MM.1S (cell line): ENCODE measurements at regions not wholly inside any gene's neighbourhood (a gene's known extent, or its start where the extent isn't known, plus 50 kb on each side); places are given as distances from the start of the nearest gene placed in this dataset.

Source experiments
- EZH2 ChIP-seq: fragments of 300-600 bp; sonication (generic); optimal IDR thresholded peaks from 2 replicates; pipeline ENCODE3; 2017; ENCODE audit warnings: low read depth, mild to moderate bottlenecking, antibody characterized with exemption, low read length, mixed read lengths
- EZH2phosphoT487 ChIP-seq: fragments of 300-600 bp; sonication (generic); IDR thresholded peaks from 2 replicates; pipeline ENCODE4 v1.6.1; 2018; ENCODE audit warnings: antibody characterized with exemption, low read length
- TF ChIP-seq, protein P1 (sequence below): fragments of 300-600 bp; sonication (generic); IDR thresholded peaks from 2 replicates; pipeline ENCODE4 v1.5.1; 2016; ENCODE audit warnings: antibody characterized with exemption, low read length, mixed read lengths

DNA sequence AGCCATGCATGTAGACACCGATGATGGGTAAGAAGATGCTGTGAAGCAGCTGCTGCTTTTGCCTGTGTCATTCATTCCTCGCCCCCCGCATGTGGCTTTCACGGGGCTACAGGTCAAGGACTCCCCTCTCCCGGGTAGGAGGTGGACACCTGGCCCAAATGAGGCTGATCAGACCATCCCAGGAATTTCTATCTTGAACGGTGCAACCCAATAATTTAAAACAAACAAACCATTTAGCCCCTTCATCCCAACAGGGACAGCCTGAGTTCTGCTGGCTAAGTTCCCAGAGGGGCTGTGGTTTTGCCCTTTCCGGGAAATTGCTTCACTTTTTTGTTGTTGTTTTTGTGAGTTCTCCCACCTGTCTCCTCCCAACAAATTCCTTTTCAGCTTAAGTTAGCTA lies 137.7 kb upstream of the CDH5 start:
- TF ChIP-seq, protein P1, sequence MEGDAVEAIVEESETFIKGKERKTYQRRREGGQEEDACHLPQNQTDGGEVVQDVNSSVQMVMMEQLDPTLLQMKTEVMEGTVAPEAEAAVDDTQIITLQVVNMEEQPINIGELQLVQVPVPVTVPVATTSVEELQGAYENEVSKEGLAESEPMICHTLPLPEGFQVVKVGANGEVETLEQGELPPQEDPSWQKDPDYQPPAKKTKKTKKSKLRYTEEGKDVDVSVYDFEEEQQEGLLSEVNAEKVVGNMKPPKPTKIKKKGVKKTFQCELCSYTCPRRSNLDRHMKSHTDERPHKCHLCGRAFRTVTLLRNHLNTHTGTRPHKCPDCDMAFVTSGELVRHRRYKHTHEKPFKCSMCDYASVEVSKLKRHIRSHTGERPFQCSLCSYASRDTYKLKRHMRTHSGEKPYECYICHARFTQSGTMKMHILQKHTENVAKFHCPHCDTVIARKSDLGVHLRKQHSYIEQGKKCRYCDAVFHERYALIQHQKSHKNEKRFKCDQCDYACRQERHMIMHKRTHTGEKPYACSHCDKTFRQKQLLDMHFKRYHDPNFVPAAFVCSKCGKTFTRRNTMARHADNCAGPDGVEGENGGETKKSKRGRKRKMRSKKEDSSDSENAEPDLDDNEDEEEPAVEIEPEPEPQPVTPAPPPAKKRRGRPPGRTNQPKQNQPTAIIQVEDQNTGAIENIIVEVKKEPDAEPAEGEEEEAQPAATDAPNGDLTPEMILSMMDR: no peak
- TF ChIP-seq EZH2 (no peak), EZH2phosphoT487 (no peak)
